RWPE1 (cell line): ENCODE measurements at regions not wholly inside any gene's neighbourhood (a gene's known extent, or its start where the extent isn't known, plus 50 kb on each side); places are given as distances from the start of the nearest gene placed in this dataset.

Experiments
- CTCF ChIA-PET: fragments of 350-600 bp; sonication (Branson Sonifier 250); formaldehyde crosslinking; extraction: SDS; loops from one replicate; lab custom pipeline; 2021; lab: Yijun Ruan, JAX
- POLR2A ChIA-PET: fragments of 400-600 bp; formaldehyde crosslinking; extraction: SDS; loops from one replicate; lab custom pipeline; 2020; ENCODE audit warnings: antibody characterized with exemption; ENCODE audit not compliant: low non-redundant PET; lab: Yijun Ruan, JAX
- DNase-seq: peaks from one replicate; pipeline ENCODE4 v3.0.0; 2012; ENCODE audit warnings: low spot score
- H3K27ac ChIP-seq: fragments of 450-650 bp; 2 replicates; pipeline ENCODE4 v1.5.1; 2017
- TF ChIP-seq, protein P1 (sequence below): fragments of 450-650 bp; conservative IDR thresholded peaks from 2 replicates; pipeline ENCODE4 v1.5.1; 2017; ENCODE audit warnings: low read depth, mild to moderate bottlenecking

DNA sequence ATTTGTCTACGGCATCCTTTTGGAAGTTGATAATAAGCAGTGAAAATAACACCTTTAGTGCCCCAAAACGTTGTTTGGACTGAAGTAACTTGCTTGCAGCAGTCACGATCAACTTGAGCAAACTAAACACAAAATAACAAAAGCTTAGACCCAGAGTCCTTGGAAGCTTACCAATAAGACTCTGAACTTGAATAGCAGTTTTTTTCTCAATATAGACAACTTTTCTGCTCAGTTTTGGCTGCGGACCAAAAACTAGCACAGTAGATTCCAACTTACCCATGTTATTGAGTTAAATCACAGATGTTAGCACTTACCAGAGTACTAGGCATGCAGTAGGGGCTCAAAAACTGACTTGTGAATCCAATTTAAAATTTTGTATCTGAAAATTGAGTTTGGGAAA, 746.9 kb downstream of the PCDH19 start:
- ChIA-PET CTCF (no interaction called here), POLR2A (no interaction called here)
- TF ChIP-seq, protein P1, sequence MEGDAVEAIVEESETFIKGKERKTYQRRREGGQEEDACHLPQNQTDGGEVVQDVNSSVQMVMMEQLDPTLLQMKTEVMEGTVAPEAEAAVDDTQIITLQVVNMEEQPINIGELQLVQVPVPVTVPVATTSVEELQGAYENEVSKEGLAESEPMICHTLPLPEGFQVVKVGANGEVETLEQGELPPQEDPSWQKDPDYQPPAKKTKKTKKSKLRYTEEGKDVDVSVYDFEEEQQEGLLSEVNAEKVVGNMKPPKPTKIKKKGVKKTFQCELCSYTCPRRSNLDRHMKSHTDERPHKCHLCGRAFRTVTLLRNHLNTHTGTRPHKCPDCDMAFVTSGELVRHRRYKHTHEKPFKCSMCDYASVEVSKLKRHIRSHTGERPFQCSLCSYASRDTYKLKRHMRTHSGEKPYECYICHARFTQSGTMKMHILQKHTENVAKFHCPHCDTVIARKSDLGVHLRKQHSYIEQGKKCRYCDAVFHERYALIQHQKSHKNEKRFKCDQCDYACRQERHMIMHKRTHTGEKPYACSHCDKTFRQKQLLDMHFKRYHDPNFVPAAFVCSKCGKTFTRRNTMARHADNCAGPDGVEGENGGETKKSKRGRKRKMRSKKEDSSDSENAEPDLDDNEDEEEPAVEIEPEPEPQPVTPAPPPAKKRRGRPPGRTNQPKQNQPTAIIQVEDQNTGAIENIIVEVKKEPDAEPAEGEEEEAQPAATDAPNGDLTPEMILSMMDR: no peak
- no peak overlapping the region for H3K27ac ChIP-seq
- DNase-seq: no peak

DNA sequence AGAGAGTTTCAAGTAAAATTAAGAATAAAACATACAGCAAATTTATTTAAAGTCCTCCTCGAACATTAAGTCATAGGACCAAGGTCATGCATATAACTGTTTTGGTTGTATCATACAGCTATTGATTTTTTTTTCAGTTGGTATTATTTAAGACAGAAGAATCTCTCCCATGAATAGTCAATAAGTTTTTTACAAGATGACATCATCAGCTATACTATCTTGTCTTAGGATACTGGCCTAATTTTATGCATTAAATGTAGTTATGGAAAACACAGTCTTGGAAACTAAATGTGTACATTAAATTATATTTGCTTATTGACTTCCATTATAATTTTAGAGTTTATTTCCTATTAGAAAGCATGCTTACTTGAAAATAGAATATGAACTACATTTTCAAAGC, 755.9 kb downstream of the PCDH19 start:
- POLR2A ChIA-PET: no interaction called here
- no peak for DNase-seq
- CTCF ChIA-PET: no interaction called here

DNA sequence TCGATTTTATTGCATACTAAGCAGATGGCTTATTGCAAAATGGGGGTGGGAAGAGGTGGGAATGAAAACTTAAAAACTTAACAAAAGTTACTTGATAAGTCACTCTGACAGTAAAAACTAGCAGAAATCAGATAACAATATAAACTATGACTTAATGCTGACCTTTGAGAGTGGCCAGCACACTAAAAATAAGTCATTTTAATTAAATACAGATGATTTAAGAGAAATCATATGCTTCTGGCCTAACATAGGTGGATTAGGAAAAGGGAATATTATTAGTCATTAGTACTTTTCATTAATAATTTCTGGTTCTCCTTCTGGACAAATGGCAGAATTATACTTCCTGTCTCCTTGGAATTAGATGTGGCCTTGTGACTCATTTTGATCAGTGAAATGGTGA, 756.7 kb downstream of the PCDH19 start:
- TF ChIP-seq, protein P1: no peak
- POLR2A ChIA-PET: no interaction called here
- no peak overlapping the region for H3K27ac ChIP-seq
- DNase-seq: no peak
- CTCF ChIA-PET: no interaction called here

More for the DNA sequence above, 755.9 kb downstream of the PCDH19 start:
- TF ChIP-seq, protein P1: no peak
- H3K27ac ChIP-seq: no peak overlapping the region

DNA sequence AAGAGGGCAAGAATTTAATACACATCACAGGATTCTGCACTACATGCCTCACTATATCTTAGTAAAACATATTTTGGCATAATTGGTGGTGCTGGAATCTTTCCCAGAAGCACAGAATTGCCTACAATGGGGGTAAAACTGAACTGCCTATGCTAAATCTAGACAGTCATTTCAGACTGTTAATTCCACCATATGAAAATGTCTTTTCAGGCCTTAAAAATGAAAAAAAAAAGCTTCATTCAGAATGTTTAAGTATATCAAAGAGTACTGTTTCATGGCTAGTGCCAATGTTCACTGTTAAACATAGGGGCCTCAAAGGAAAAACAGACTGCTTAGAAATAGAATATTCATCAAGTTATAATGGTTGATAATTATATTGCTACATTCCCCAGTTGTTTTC, 797.0 kb downstream of the PCDH19 start:
- ChIA-PET CTCF (no interaction called here), POLR2A (no interaction called here)
- no peak overlapping the region for H3K27ac ChIP-seq
- TF ChIP-seq, protein P1: no peak
- no peak for DNase-seq

DNA sequence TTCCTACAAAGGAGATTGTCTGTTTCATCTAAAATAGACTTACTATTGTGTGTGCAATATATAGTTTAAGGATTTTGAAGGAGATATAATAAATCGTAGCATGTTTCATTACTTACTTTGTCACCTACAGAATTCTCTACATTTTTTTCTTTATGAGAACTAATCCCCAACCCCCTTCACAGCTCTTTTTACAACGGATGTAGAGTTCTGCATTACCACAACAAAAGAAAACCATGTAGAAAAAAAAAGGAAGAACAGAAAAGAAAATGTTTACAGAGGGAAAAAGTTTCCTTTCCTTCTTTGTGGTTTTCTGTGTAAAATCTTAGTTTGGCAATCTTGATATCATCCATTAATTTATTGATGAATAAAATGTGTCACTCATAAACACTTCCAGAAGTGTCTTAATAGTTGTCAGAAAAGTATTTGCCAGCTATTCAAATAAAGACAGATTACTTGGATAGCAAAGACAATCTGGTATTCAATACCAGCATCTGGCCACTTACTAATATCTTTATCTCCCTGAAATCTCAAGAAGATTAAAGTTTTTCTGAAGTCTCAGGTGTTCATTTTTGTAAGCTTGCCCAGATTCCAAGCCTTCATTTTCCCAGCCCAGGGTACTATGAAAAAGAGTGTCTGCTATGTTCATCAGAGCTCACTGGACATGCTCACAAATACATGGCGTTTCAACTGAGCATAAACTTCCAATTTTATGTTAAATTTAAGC, 806.8 kb downstream of the PCDH19 start:
- no peak for DNase-seq
- no peak overlapping the region for H3K27ac ChIP-seq
- POLR2A ChIA-PET: no interaction called here
- CTCF ChIA-PET: no interaction called here
- TF ChIP-seq, protein P1: no peak

DNA sequence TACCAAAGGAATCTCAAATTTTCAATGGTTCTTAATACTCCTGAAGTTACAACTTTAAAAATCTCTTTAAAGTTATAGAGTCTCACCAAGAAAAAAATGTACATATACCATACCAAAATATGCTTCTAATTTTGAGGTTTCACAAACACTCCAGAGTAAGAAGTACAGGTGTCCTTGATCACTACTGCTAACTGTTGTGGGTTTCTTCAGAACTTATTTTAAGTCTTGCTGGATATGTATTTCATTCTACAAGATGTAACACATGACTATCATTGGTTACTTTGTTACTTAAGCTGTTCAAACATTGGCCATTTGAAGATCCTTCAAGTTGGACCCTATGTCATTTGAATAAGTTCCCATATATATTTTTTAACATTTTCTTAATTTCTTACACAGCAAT, 808.0 kb downstream of the PCDH19 start:
- ChIA-PET POLR2A (no interaction called here), CTCF (no interaction called here)
- TF ChIP-seq, protein P1: no peak
- DNase-seq: no peak
- no peak overlapping the region for H3K27ac ChIP-seq
